ENCODE measurements at regions not wholly inside any gene's neighbourhood (a gene's known extent, or its start where the extent isn't known, plus 50 kb on each side); places are given as distances from the start of the nearest gene placed in this dataset.

GRCh38 chr3:11737742-11738141 lies 94.0 kb upstream of the VGLL4 start:
- intact Hi-C loops (cut with micrococcal nuclease) = no loop called here
- Histone ChIP-seq H2AFZ (ENCODE audit: insufficient read depth, low read depth, low read length, poor library complexity, severe bottlenecking) (no peak overlapping the region), H3K4me2 (replicated peaks; ENCODE audit: low read depth, low read length, poor library complexity, severe bottlenecking) (no peak overlapping the region), H3K27me3 (replicated peaks in 1 of 4; ENCODE audit: control extremely low read depth in 1 of 4, control insufficient read depth in 3 of 4, insufficient read depth in 4 of 4, low read length in 3 of 4) (no peaks in the 10 kb centered on the region), H3K4me3 (ENCODE audit: control extremely low read depth in 1 of 5, extremely low read depth in 1 of 5, insufficient read depth in 1 of 5, low read depth in 2 of 5, low read length in 4 of 5) (no peak overlapping the region), H3K79me2 (ENCODE audit: control insufficient read depth, insufficient read depth, low read length) (no peaks in the 10 kb centered on the region), H3K9ac (ENCODE audit: low read length) (no peak overlapping the region), H3K4me1 (ENCODE audit: control insufficient read depth in 2 of 2, insufficient read depth in 2 of 2, low read length in 2 of 2) (no peaks in the 10 kb centered on the region), H3K9me3 (ENCODE audit: control extremely low read depth in 1 of 3, control insufficient read depth in 2 of 3, insufficient read depth in 1 of 3, low read length in 2 of 3) (no peaks in the 10 kb centered on the region), H3K36me3 (replicated peaks in 1 of 2; ENCODE audit: control extremely low read depth in 1 of 2, control insufficient read depth in 1 of 2, extremely low read depth in 1 of 2, insufficient read depth in 2 of 2, low read length in 1 of 2) (no peaks in the 10 kb centered on the region), H4K20me1 (ENCODE audit: control insufficient read depth, insufficient read depth, low read length, poor library complexity, severe bottlenecking) (no peaks in the 10 kb centered on the region), H3K27ac (ENCODE audit: low read length in 2 of 2) (no peak overlapping the region)
- DNase-seq = no peak
- 86% methylated on average over 1 of the region's 7 CpGs for WGBS (ENCODE audit: insufficient coverage)
- no peak overlapping the region for H3K4me3 Mint-ChIP-seq
- H3K27me3 Mint-ChIP-seq = peaks cover 3% of the 10 kb centered on the region
- TF ChIP-seq CTCF (IDR thresholded peaks at IDR 0.05) = no peak
- no peak for TF ChIP-seq EZH2 (IDR thresholded peaks at IDR 0.05; ENCODE audit: borderline replicate concordance, insufficient read depth, low read depth, low read length, poor library complexity, severe bottlenecking)
- ATAC-seq (ENCODE audit: low read depth) = no peak
- ChIA-PET POLR2A (no interaction called here), CTCF (interaction anchor here (1.0 kb wide), 2 partner anchors 13 to 56 kb away, joined by 3 to 5 read pairs; no protein-coding TSS in a partner anchor)
- H3K9me3 Mint-ChIP-seq (ENCODE audit: insufficient read depth) = no peaks in the 10 kb centered on the region
- H3K27ac Mint-ChIP-seq = no peak overlapping the region
- peaks cover 3% of the 10 kb centered on the region for H3K4me1 Mint-ChIP-seq

- Mint-ChIP-seq H3K27me3 (peaks cover 3% of the 10 kb centered on the region), H3K4me1 (peaks cover 3% of the 10 kb centered on the region), H3K4me3 (no peak overlapping the region), H3K27ac (no peak overlapping the region), H3K9me3 (ENCODE audit: insufficient read depth) (no peaks in the 10 kb centered on the region)
- no peaks in the 10 kb centered on the region for H3K27me3 ChIP-seq (replicated peaks in 1 of 4; ENCODE audit: control extremely low read depth in 1 of 4, control insufficient read depth in 3 of 4, insufficient read depth in 4 of 4, low read length in 3 of 4)
- no peak overlapping the region for H3K9ac ChIP-seq (ENCODE audit: low read length)
- no peaks in the 10 kb centered on the region for H3K4me1 ChIP-seq (ENCODE audit: control insufficient read depth in 2 of 2, insufficient read depth in 2 of 2, low read length in 2 of 2)
- 90% methylated on average over 6 of the region's 9 CpGs for WGBS (ENCODE audit: insufficient coverage)
- intact Hi-C loops (cut with micrococcal nuclease) = no loop called here
- DNase-seq (no peak), ATAC-seq (ENCODE audit: low read depth) (no peak)
- H3K9me3 ChIP-seq (ENCODE audit: control extremely low read depth in 1 of 3, control insufficient read depth in 2 of 3, insufficient read depth in 1 of 3, low read length in 2 of 3) = no peaks in the 10 kb centered on the region
- no peaks in the 10 kb centered on the region for H4K20me1 ChIP-seq (ENCODE audit: control insufficient read depth, insufficient read depth, low read length, poor library complexity, severe bottlenecking)
- no peak overlapping the region for H3K27ac ChIP-seq (ENCODE audit: low read length in 2 of 2)
- no peak for TF ChIP-seq CTCF (IDR thresholded peaks at IDR 0.05)
- no peak for TF ChIP-seq EZH2 (IDR thresholded peaks at IDR 0.05; ENCODE audit: borderline replicate concordance, insufficient read depth, low read depth, low read length, poor library complexity, severe bottlenecking)
- H3K4me2 ChIP-seq (replicated peaks; ENCODE audit: low read depth, low read length, poor library complexity, severe bottlenecking) = no peak overlapping the region
- no peaks in the 10 kb centered on the region for H3K36me3 ChIP-seq (replicated peaks in 1 of 2; ENCODE audit: control extremely low read depth in 1 of 2, control insufficient read depth in 1 of 2, extremely low read depth in 1 of 2, insufficient read depth in 2 of 2, low read length in 1 of 2)
- CTCF ChIA-PET = no interaction called here
- H2AFZ ChIP-seq (ENCODE audit: insufficient read depth, low read depth, low read length, poor library complexity, severe bottlenecking) = no peak overlapping the region
- H3K4me3 ChIP-seq (ENCODE audit: control extremely low read depth in 1 of 5, extremely low read depth in 1 of 5, insufficient read depth in 1 of 5, low read depth in 2 of 5, low read length in 4 of 5) = no peak overlapping the region
- POLR2A ChIA-PET = no interaction called here
- no peaks in the 10 kb centered on the region for H3K79me2 ChIP-seq (ENCODE audit: control insufficient read depth, insufficient read depth, low read length)
Measured at GRCh38 chr3:11736136-11736833, 92.6 kb upstream of the VGLL4 start.

All from B cell (primary cell).